Esophagus squamous epithelium (tissue), 4 donors: ENCODE measurements at regions not wholly inside any gene's neighbourhood (a gene's known extent, or its start where the extent isn't known, plus 50 kb on each side); places are given as distances from the start of the nearest gene placed in this dataset.

Experiments used
- CTCF ChIP-seq, 6 experiments: fragments of 450-650 bp in 4 of 6; fragments of 200-600 bp in 2 of 6; sonication (generic) in 2 of 6; IDR thresholded peaks; one replicate each; pipeline ENCODE4 v1.5.1; 2016 to 2019; ENCODE audit warnings: antibody characterized with exemption in 6 of 6, mild to moderate bottlenecking in 4 of 6, moderate library complexity in 4 of 6
- POLR2A ChIP-seq, 4 donors: fragments of 450-650 bp; IDR thresholded peaks; one replicate each; pipeline ENCODE4 v1.6.1; 2017; ENCODE audit warnings: antibody characterized with exemption in 4 of 4, mild to moderate bottlenecking in 4 of 4, moderate library complexity in 3 of 4

GRCh38 chr3:22916933-22917332 is 286.2 kb upstream of the UBE2E2 start:
- no peak for TF ChIP-seq CTCF (IDR thresholded peaks at IDR 0.05)
- no peak for TF ChIP-seq POLR2A (IDR thresholded peaks at IDR 0.05)
